Loucy (cell line): ENCODE measurements at regions not wholly inside any gene's neighbourhood (a gene's known extent, or its start where the extent isn't known, plus 50 kb on each side); places are given as distances from the start of the nearest gene placed in this dataset.
"Not testable (repeated sequence)": the region's sequence is repeated elsewhere in the genome, so short reads cannot be mapped to it uniquely, and the experiment has no call there.

Source experiments
- H2AFZ ChIP-seq: fragments of 200-600 bp; sonication (generic); 2 replicates; pipeline ENCODE4 v1.6.0; 2016; ENCODE audit warnings: antibody characterized with exemption, mild to moderate bottlenecking, low read length, moderate library complexity
- H3F3A ChIP-seq: fragments of 200-600 bp; 2 replicates; pipeline ENCODE4 v1.6.0; 2016; ENCODE audit warnings: antibody characterized with exemption, low read depth, mild to moderate bottlenecking
- H3K27me3 ChIP-seq: fragments of 200-600 bp; sonication (generic); 2 replicates; pipeline ENCODE4 v1.6.1; 2014; ENCODE audit warnings: low read length, mild to moderate bottlenecking; ENCODE audit not compliant: insufficient read depth, poor library complexity, severe bottlenecking
- H3K36me3 ChIP-seq: fragments of 200-600 bp; sonication (generic); 2 replicates; pipeline ENCODE4 v1.6.1; 2016; ENCODE audit warnings: low read length; ENCODE audit not compliant: insufficient read depth
- H3K4me1 ChIP-seq: fragments of 200-600 bp; sonication (generic); 2 replicates; pipeline ENCODE4 v1.5.1; 2014; ENCODE audit warnings: low read length, mild to moderate bottlenecking; ENCODE audit not compliant: insufficient read depth, poor library complexity, severe bottlenecking
- H3K4me2 ChIP-seq: fragments of 200-600 bp; sonication (generic); 2 replicates; pipeline ENCODE4 v1.6.0; 2014; ENCODE audit warnings: antibody characterized with exemption, low read length, low read depth, mild to moderate bottlenecking; ENCODE audit not compliant: poor library complexity, severe bottlenecking
- H3K4me3 ChIP-seq: fragments of 200-600 bp; sonication (generic); 2 replicates; pipeline ENCODE4 v1.5.1; 2014; ENCODE audit warnings: low read length, mild to moderate bottlenecking, mixed read lengths; ENCODE audit not compliant: poor library complexity, severe bottlenecking
- H3K79me2 ChIP-seq: fragments of 200-600 bp; sonication (generic); 2 replicates; pipeline ENCODE4 v1.6.1; 2014; ENCODE audit warnings: low read length; ENCODE audit not compliant: insufficient read depth
- H3K9ac ChIP-seq: fragments of 200-600 bp; sonication (generic); 2 replicates; pipeline ENCODE4 v1.6.0; 2014; ENCODE audit warnings: mild to moderate bottlenecking, low read depth, low read length, moderate library complexity; ENCODE audit not compliant: poor library complexity, severe bottlenecking
- H3K9me2 ChIP-seq: fragments of 200-600 bp; sonication (generic); replicated peaks from 2 replicates; pipeline ENCODE4 v1.6.1; 2016; ENCODE audit warnings: low read depth, low read length, mixed read lengths
- H3K9me3 ChIP-seq: fragments of 200-600 bp; sonication (generic); 2 replicates; pipeline ENCODE4 v1.6.1; 2014; ENCODE audit warnings: mild to moderate bottlenecking, antibody characterized with exemption, low read length, low read depth; ENCODE audit not compliant: insufficient read depth
- H4K20me1 ChIP-seq: fragments of 200-600 bp; sonication (generic); 2 replicates; pipeline ENCODE4 v1.6.0; 2014; ENCODE audit warnings: antibody characterized with exemption, low read length, mild to moderate bottlenecking; ENCODE audit not compliant: insufficient read depth, poor library complexity, severe bottlenecking
- EZH2phosphoT487 ChIP-seq: fragments of 200-600 bp; IDR thresholded peaks from 2 replicates; pipeline ENCODE4 v1.6.1; 2018; ENCODE audit warnings: antibody characterized with exemption, mild to moderate bottlenecking, moderate library complexity, borderline replicate concordance
- TF ChIP-seq, protein P1 (sequence below): fragments of 200-600 bp; sonication (generic); conservative IDR thresholded peaks from 2 replicates; pipeline ENCODE4 v1.5.1; 2014; ENCODE audit warnings: mild to moderate bottlenecking, antibody characterized with exemption, low read length

DNA sequence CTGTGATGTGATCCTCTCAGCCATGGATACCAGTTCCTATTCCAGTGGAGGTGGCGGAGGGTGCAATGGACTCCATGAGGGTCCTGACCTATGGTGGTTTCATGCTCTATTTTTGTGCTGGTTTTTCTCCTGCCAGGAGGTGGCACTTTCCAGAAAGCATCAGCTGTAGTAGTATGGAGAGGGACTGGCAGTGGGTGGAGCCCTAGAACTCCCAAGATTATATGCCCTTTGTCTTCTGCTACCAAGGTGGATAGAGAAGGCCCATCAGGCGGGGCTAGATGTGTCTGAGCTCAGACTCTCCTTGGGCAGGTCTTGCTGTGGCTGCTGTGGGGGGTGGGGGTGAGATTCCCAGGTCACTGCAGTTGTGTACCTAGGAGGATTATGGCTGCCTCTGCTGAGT is 104.5 kb upstream of the S1PR3 start:
- TF ChIP-seq, protein P1, sequence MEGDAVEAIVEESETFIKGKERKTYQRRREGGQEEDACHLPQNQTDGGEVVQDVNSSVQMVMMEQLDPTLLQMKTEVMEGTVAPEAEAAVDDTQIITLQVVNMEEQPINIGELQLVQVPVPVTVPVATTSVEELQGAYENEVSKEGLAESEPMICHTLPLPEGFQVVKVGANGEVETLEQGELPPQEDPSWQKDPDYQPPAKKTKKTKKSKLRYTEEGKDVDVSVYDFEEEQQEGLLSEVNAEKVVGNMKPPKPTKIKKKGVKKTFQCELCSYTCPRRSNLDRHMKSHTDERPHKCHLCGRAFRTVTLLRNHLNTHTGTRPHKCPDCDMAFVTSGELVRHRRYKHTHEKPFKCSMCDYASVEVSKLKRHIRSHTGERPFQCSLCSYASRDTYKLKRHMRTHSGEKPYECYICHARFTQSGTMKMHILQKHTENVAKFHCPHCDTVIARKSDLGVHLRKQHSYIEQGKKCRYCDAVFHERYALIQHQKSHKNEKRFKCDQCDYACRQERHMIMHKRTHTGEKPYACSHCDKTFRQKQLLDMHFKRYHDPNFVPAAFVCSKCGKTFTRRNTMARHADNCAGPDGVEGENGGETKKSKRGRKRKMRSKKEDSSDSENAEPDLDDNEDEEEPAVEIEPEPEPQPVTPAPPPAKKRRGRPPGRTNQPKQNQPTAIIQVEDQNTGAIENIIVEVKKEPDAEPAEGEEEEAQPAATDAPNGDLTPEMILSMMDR, result peak; percentile 25; the same call in 1 of the 2 replicates
- not testable (repeated sequence) for H3K9me2 ChIP-seq, H3K9me3 ChIP-seq, H3K4me3 ChIP-seq, H3K4me2 ChIP-seq, H3K79me2 ChIP-seq, H3K27me3 ChIP-seq, H3K36me3 ChIP-seq, H3K9ac ChIP-seq, H4K20me1 ChIP-seq, H3F3A ChIP-seq, H2AFZ ChIP-seq
- peaks cover 33% of the 10 kb centered on the region for H3K4me1 ChIP-seq

DNA sequence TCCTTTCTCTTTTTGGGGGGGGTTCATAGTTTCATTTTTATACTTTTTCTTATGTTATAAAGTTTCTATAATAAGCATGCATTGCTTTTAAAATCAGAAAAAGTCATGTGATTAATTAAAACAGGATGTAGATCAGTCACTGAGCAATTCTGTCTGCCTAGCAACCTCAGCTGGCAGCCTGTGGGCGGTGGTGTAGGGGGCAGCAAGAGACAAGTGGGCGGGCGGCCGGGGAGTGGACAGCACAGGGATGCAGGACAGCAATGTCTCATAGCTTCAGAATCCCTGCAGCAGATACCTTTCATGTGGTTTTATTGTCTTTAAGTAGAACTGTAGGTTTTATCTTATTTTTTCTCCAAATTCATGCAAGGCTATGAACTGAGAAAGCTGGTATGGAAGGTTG is 101.9 kb upstream of the S1PR3 start:
- Histone ChIP-seq H3K9me2 (no peaks in the 10 kb centered on the region), H3K4me3 (no peak overlapping the region), H3K9ac (no peak overlapping the region), H4K20me1 (no peaks in the 10 kb centered on the region), H2AFZ (no peak overlapping the region), H3K36me3 (no peaks in the 10 kb centered on the region), H3K27me3 (no peaks in the 10 kb centered on the region), H3K9me3 (no peaks in the 10 kb centered on the region), H3K79me2 (no peaks in the 10 kb centered on the region), H3K4me2 (no peak overlapping the region), H3F3A (no peaks in the 10 kb centered on the region), H3K4me1 (peaks cover 30% of the 10 kb centered on the region)
- TF ChIP-seq, protein P1, result no peak
- TF ChIP-seq EZH2phosphoT487, result no peak

DNA sequence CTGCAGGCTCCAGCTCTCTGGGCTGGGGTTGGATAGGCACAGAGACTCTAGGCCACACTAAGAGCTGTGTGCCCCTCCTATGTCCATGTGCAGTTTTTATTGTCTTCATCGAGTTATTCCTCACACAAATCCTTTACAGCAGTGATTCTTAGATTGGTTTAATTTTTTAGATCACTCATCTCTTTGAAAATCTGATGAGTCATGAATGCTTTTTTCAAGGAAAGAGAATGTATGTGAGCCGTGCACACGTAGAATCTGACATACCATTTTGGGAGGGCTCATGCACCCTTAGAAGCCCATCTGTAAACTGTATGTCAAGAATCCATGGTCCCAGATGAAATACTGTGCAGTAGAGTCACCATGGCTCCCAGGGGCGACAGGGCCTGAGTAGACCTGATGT is 100.7 kb upstream of the S1PR3 start:
- H3K4me2 ChIP-seq, result no peak overlapping the region
- H3F3A ChIP-seq, result no peaks in the 10 kb centered on the region
- H3K4me1 ChIP-seq, result peaks cover 24% of the 10 kb centered on the region
- H4K20me1 ChIP-seq, result no peaks in the 10 kb centered on the region
- TF ChIP-seq EZH2phosphoT487, result no peak
- TF ChIP-seq, protein P1, result no peak
- no peaks in the 10 kb centered on the region for H3K9me3 ChIP-seq
- H3K9me2 ChIP-seq, result no peaks in the 10 kb centered on the region
- no peak overlapping the region for H3K9ac ChIP-seq
- H3K36me3 ChIP-seq, result no peaks in the 10 kb centered on the region
- no peaks in the 10 kb centered on the region for H3K27me3 ChIP-seq
- H3K4me3 ChIP-seq, result no peak overlapping the region
- no peak overlapping the region for H2AFZ ChIP-seq
- H3K79me2 ChIP-seq, result no peaks in the 10 kb centered on the region
